K562 (cell line): ENCODE measurements at regions not wholly inside any gene's neighbourhood (a gene's known extent, or its start where the extent isn't known, plus 50 kb on each side); places are given as distances from the start of the nearest gene placed in this dataset.

Experiments
- CHD1 ChIP-seq: fragments of 200-600 bp; sonication (generic); IDR thresholded peaks from one replicate; pipeline ENCODE4 v1.6.1; 2012; ENCODE audit warnings: mild to moderate bottlenecking, moderate library complexity, low read length, inconsistent platforms
- SIN3A ChIP-seq, 2 experiments: fragments of 150-350 bp in 1 of 2; IDR thresholded peaks; 2 replicates each; pipeline ENCODE4 v1.6.1; 2011 to 2016; ENCODE audit warnings: borderline replicate concordance in 2 of 2, low read depth in 2 of 2, low read length in 2 of 2, mild to moderate bottlenecking in 2 of 2, moderate library complexity in 2 of 2; ENCODE audit not compliant: control insufficient read depth in 1 of 2
- TAF1 ChIP-seq: IDR thresholded peaks from 2 replicates; pipeline ENCODE4 v1.6.1; 2011; ENCODE audit warnings: mild to moderate bottlenecking, low read length, moderate library complexity; ENCODE audit not compliant: insufficient read depth, control insufficient read depth, severe bottlenecking; ENCODE audit errors: extremely low read depth

- TF ChIP-seq SIN3A (IDR thresholded peaks at IDR 0.05; ENCODE audit: borderline replicate concordance in 2 of 2, control insufficient read depth in 1 of 2, low read depth in 2 of 2, low read length in 2 of 2) (no peak), CHD1 (no peak), TAF1 (no peak)
These were observed 950.1 kb downstream of the EPHA7 start for GRCh38 chr6:92469186-92469828.
